ENCODE measurements at regions not wholly inside any gene's neighbourhood (a gene's known extent, or its start where the extent isn't known, plus 50 kb on each side); places are given as distances from the start of the nearest gene placed in this dataset.

DNA sequence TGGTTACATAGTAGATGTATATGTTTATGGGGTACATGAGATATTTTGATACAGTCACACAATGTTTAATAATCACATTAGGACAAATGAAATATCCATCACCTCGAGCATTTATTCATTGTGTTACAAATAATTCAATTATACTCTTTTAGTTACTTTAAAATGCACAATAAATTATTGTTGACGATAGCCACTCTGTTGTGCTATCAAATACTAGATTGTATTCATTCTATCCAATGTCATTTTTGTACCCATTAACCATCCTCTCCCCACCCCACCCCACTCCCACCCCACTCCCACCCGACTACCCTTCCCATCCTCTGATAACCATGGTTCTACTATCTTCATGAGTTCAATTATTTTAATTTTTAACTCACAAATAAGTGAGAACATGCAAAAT lies 585.4 kb downstream of the CDH26 start:
- Mint-ChIP-seq H3K27me3 (peaks cover 6% of the 10 kb centered on the region), H3K36me3 (ENCODE audit: low read depth) (no peaks in the 10 kb centered on the region), H3K9me3 (peaks cover 4% of the 10 kb centered on the region), H3K4me1 (ENCODE audit: low read depth) (no peaks in the 10 kb centered on the region), H3K4me3 (no peak overlapping the region), H3K27ac (no peak overlapping the region)
- ChIA-PET CTCF (no interaction called here), POLR2A (no interaction called here)
- no peak for ATAC-seq
- no peak for DNase-seq
- intact Hi-C loops (cut with micrococcal nuclease), result no loop called here
- TF ChIP-seq, protein P1, sequence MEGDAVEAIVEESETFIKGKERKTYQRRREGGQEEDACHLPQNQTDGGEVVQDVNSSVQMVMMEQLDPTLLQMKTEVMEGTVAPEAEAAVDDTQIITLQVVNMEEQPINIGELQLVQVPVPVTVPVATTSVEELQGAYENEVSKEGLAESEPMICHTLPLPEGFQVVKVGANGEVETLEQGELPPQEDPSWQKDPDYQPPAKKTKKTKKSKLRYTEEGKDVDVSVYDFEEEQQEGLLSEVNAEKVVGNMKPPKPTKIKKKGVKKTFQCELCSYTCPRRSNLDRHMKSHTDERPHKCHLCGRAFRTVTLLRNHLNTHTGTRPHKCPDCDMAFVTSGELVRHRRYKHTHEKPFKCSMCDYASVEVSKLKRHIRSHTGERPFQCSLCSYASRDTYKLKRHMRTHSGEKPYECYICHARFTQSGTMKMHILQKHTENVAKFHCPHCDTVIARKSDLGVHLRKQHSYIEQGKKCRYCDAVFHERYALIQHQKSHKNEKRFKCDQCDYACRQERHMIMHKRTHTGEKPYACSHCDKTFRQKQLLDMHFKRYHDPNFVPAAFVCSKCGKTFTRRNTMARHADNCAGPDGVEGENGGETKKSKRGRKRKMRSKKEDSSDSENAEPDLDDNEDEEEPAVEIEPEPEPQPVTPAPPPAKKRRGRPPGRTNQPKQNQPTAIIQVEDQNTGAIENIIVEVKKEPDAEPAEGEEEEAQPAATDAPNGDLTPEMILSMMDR (IDR thresholded peaks at IDR 0.05), result no peak

GRCh38 chr20:60553095-60553494 lies 594.9 kb downstream of the CDH26 start:
- Mint-ChIP-seq H3K9me3 (no peaks in the 10 kb centered on the region), H3K4me1 (ENCODE audit: low read depth) (no peaks in the 10 kb centered on the region), H3K27me3 (peaks cover 9% of the 10 kb centered on the region), H3K4me3 (no peak overlapping the region), H3K36me3 (ENCODE audit: low read depth) (no peaks in the 10 kb centered on the region), H3K27ac (no peak overlapping the region)
- TF ChIP-seq, protein P1 (IDR thresholded peaks at IDR 0.05), result no peak
- ChIA-PET CTCF (no interaction called here), POLR2A (no interaction called here)
- intact Hi-C loops (cut with micrococcal nuclease), result no loop called here
- no peak for DNase-seq
- ATAC-seq, result no peak

DNA sequence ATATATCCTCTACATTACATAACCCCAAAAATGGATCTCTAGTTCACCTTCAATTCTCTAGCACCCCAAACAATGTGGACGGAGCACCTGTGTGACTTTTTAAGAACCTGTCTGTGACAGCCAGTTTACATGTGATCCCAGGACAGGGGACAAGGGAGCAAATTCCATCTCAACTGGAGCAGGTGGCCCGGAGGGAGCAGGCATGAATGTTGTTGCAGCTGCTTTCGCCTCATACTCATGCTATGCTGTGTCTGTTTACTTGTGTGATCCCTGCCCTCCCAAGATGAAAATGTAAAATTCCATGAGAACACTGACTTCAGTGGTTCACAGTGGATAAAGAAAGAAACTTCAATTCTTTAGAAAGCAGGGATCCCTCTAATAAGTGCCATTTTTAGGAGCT lies 600.3 kb downstream of the CDH26 start:
- H3K4me3 Mint-ChIP-seq, result no peak overlapping the region
- H3K36me3 Mint-ChIP-seq (ENCODE audit: low read depth), result no peaks in the 10 kb centered on the region
- H3K27me3 Mint-ChIP-seq, result peaks cover 10% of the 10 kb centered on the region
- H3K27ac Mint-ChIP-seq, result no peak overlapping the region
- POLR2A ChIA-PET, result no interaction called here
- CTCF ChIA-PET, result no interaction called here
- ATAC-seq, result no peak
- TF ChIP-seq, protein P1 (IDR thresholded peaks at IDR 0.05), result no peak
- no peaks in the 10 kb centered on the region for H3K4me1 Mint-ChIP-seq (ENCODE audit: low read depth)
- DNase-seq, result no peak
- H3K9me3 Mint-ChIP-seq, result no peaks in the 10 kb centered on the region
- intact Hi-C loops (cut with micrococcal nuclease), result no loop called here

DNA sequence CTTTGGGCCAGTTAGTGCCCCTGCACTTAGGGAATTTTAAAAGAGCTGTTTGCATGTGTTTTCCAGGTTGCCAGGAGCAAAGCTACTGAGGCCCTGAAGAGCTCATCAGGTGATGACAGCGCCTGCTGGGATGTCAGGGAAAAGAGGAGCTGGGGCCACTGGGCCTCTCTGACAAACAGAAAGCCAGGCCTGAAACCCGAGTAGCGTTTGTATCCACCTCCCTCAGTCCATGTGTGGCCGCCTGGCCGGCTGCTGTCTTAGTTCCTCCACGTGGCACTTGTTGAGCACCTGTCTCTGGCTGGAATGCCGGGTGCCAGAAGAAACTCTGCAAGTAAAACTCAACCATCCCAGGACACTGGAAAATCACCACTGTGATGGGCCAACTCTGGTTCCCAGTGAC lies 601.2 kb downstream of the CDH26 start:
- intact Hi-C loops (cut with micrococcal nuclease), result no loop called here
- Mint-ChIP-seq H3K27me3 (peaks cover 10% of the 10 kb centered on the region), H3K4me3 (no peak overlapping the region), H3K4me1 (ENCODE audit: low read depth) (no peaks in the 10 kb centered on the region), H3K27ac (no peak overlapping the region), H3K9me3 (no peaks in the 10 kb centered on the region), H3K36me3 (ENCODE audit: low read depth) (no peaks in the 10 kb centered on the region)
- DNase-seq (no peak), ATAC-seq (no peak)
- TF ChIP-seq, protein P1 (IDR thresholded peaks at IDR 0.05), result no peak
- CTCF ChIA-PET, result no interaction called here
- POLR2A ChIA-PET, result no interaction called here

DNA sequence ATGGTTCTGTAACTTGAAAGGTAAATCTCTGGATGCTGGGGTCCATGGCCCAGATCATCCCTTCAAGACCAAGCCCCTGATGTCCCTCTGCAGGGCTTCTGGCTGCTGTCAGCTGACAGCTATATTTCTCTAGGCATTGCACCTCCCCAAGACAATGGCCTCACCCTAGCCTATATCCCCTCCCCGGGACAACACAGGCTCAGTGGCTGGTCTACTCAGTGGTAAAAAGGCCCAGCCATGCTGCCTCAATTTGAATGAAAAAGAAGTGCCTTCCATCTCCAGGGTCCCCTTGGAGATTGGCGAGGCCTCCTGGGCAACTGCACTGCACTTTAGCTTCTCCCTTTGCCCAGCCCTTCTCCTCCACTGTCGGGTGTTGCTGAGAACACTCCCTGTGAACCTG lies 602.8 kb downstream of the CDH26 start:
- Mint-ChIP-seq H3K4me3 (no peak overlapping the region), H3K9me3 (no peaks in the 10 kb centered on the region), H3K4me1 (ENCODE audit: low read depth) (no peaks in the 10 kb centered on the region), H3K36me3 (ENCODE audit: low read depth) (no peaks in the 10 kb centered on the region), H3K27ac (no peak overlapping the region), H3K27me3 (peaks cover 8% of the 10 kb centered on the region)
- intact Hi-C loops (cut with micrococcal nuclease), result no loop called here
- ATAC-seq (no peak), DNase-seq (no peak)
- TF ChIP-seq, protein P1 (IDR thresholded peaks at IDR 0.05), result no peak
- ChIA-PET CTCF (no interaction called here), POLR2A (no interaction called here)

Measured in activated CD8-positive, alpha-beta T cell treated with anti-CD3 and anti-CD28 coated beads for 36 hours (primary cell).